NCI-H446 (cell line): ENCODE measurements at regions not wholly inside any gene's neighbourhood (a gene's known extent, or its start where the extent isn't known, plus 50 kb on each side); places are given as distances from the start of the nearest gene placed in this dataset.
A peak's percentile ranks its signal among the peaks of the same experiment; 100 is the strongest.

Experiments used
- DNase-seq, 2 experiments: peaks; one replicate each; lab custom pipeline; 2025; lab: John Stamatoyannopoulos, UW

- DNase-seq, result no peak
Measured at GRCh38 chr2:79355569-79355968, 157.3 kb upstream of the CTNNA2 start.

GRCh38 chr2:79327460-79327859 is 167.9 kb upstream of the REG3A start:
- no peak for DNase-seq

- no peak for DNase-seq
Measured at GRCh38 chr2:79320871-79321270, 161.3 kb upstream of the REG3A start.

- DNase-seq, result no peak
Measured at GRCh38 chr2:79294994-79295393, 135.4 kb upstream of the REG3A start.

GRCh38 chr2:79292958-79293315 is 133.4 kb upstream of the REG3A start:
- DNase-seq, result no peak

- DNase-seq, result no peak
Measured at GRCh38 chr2:79292239-79292957, 132.8 kb upstream of the REG3A start.

- DNase-seq, result no peak
Measured at GRCh38 chr2:79275863-79276262, 116.3 kb upstream of the REG3A start.

- no peak for DNase-seq
Measured at GRCh38 chr2:79275197-79275596, 115.6 kb upstream of the REG3A start.

- no peak for DNase-seq
Measured at GRCh38 chr2:79272616-79273015, 113.1 kb upstream of the REG3A start.

- no peak for DNase-seq
Measured at GRCh38 chr2:79271456-79271855, 111.9 kb upstream of the REG3A start.

GRCh38 chr2:79260848-79261247 is 101.3 kb upstream of the REG3A start:
- no peak for DNase-seq

GRCh38 chr2:79259959-79260358 is 100.4 kb upstream of the REG3A start:
- DNase-seq, result no peak

GRCh38 chr2:79259296-79259695 is 99.7 kb upstream of the REG3A start:
- DNase-seq, result no peak

GRCh38 chr2:79253243-79253774 is 93.8 kb upstream of the REG3A start:
- no peak for DNase-seq

GRCh38 chr2:79250656-79251055 is 91.1 kb upstream of the REG3A start:
- DNase-seq, result no peak

GRCh38 chr2:79248776-79249175 is 89.2 kb upstream of the REG3A start:
- DNase-seq, result no peak

- no peak for DNase-seq
Measured at GRCh38 chr2:79235135-79235534, 75.6 kb upstream of the REG3A start.

GRCh38 chr2:79223539-79223938 is 64.0 kb upstream of the REG3A start:
- DNase-seq, result no peak

GRCh38 chr2:79219383-79219988 is 59.9 kb upstream of the REG3A start:
- DNase-seq, result peak; percentile 5 to 64

GRCh38 chr2:79210274-79210917 is 50.8 kb upstream of the REG3A start:
- no peak for DNase-seq
